HG02588 (cell line): ENCODE measurements at regions not wholly inside any gene's neighbourhood (a gene's known extent, or its start where the extent isn't known, plus 50 kb on each side); places are given as distances from the start of the nearest gene placed in this dataset.

Experiments
- ATAC-seq: cut with Tn5 transposase; IDR thresholded peaks from one replicate; pipeline ENCODE4 v1.9.1; 2021; ENCODE audit warnings: mild to moderate bottlenecking, moderate library complexity; ENCODE audit not compliant: unreplicated experiment

GRCh38 chr2:217256251-217256650 is 396.4 kb upstream of the TNP1 start:
- ATAC-seq: no peak

DNA sequence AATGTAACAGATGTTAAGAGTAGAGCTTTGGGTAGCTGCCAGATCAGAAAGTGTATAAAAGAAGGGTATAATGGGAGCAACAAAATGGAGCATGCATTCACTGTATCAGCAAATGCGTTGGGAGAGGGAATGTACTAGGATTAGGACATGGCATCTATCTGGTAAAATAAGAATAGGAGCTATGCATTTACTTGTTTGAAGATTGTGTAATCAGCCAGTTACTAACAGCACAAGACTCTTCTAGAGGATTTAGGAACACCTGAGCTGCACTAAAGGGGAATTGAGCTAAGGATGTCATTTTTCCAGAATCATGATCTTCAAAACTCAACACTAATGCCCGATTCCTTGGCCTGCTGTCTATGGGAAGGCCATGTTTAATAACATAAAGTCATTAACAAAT is 394.2 kb upstream of the TNP1 start:
- no peak for ATAC-seq

DNA sequence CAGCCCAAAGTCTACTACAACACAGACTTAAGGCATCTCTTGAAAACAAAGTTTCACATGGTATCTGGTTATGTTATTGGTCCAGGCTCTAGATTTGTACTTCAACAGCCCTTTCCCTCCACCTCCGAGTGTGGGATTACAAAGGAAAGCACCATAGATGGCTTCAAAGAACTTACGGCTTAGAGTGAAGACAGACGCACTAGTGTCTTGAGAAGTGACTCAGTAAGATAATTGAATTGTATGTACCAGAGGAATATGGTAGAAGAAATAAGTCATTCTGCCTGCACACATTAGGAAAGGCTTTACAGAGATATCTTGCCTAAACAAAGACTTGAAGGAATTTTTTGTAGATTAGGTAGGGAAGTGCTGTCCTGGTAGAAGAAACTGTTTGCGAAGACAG is 392.3 kb upstream of the TNP1 start:
- no peak for ATAC-seq

- ATAC-seq: no peak
Measured at GRCh38 chr2:217250013-217250524, 390.2 kb upstream of the TNP1 start.

- ATAC-seq: no peak
Measured at GRCh38 chr2:217249121-217250012, 389.5 kb upstream of the TNP1 start.

- ATAC-seq: peak; percentile 89
Measured at GRCh38 chr2:217248312-217248935, 388.6 kb upstream of the TNP1 start.

- ATAC-seq: no peak
Measured at GRCh38 chr2:217247476-217247875, 387.6 kb upstream of the TNP1 start.

DNA sequence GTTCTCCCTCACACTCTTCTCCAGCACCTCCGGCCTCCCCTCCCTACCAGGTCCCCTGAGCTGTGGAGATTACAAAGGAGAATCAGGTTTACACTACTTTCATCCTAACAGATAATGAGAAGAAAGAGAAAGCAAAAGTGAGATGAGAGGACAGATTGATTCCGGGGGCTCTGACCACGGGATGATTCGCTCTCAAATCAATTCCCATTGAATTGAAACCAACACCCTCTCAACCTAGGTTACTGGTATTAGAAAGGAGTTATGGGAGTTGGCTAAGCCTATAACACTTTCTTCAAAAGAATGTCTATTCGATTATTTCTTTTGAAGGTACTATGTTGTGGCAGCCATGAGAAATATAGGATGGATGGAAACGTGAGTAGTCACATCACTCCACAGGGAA is 386.2 kb upstream of the TNP1 start:
- no peak for ATAC-seq

GRCh38 chr2:217244815-217245214 is 385.0 kb upstream of the TNP1 start:
- no peak for ATAC-seq

DNA sequence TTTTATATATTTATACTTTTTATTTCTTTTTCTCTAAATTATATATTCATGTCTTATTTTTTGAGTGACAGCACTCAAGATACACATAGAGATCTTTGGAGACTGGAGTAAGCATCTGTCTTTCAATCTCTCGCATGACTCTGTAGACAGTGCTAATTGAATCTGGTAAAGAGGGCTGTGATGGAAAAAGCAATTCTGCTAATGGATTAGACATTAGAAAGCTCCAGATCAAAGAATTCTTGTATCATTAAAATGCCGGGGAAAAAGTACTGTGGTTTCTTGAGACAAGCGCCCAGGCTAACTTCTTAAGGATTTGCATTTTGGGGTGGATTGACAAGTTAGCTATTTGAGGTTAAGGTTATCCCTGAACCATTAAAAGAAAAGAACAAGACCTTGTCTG is 383.1 kb upstream of the TNP1 start:
- no peak for ATAC-seq

- ATAC-seq: no peak
Measured at GRCh38 chr2:217231724-217232123, 371.9 kb upstream of the TNP1 start.

DNA sequence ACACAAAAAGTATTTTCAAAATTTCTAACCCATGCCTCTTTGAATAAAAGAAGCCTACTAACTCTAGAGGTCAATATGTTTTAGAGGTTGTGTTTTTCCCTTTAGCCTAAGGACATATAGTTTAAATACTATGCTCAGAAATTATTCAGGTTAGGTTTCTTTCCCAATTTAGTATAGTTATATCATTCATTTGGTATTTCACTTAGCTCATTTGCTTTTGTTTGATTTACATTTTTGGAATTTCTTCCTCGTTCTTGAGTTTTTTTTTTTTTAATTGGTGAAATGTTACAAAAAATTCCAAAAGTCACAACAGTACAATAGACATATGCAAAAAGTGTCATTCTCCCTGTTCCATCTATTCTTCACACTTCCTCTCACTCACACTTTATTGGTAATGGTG is 371.3 kb upstream of the TNP1 start:
- ATAC-seq: no peak

DNA sequence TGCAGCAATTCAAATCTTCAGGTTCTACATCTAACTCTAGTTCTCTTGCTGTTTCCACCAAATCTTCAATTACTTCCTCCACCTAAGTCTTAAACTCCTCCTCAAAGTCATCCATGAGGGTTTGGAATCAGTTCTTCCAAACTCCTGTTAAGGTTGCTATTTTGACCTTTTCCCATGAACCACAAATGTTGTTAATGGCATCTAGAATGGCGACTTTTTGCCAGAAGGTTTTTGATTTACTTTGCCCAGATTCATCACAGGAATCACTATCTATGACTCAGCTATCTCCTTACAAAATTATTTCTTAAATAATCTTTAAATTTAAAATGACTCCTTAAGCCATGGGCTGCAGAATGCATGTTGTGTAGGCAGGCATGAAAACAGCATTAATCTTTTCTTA is 368.9 kb upstream of the TNP1 start:
- ATAC-seq: no peak

DNA sequence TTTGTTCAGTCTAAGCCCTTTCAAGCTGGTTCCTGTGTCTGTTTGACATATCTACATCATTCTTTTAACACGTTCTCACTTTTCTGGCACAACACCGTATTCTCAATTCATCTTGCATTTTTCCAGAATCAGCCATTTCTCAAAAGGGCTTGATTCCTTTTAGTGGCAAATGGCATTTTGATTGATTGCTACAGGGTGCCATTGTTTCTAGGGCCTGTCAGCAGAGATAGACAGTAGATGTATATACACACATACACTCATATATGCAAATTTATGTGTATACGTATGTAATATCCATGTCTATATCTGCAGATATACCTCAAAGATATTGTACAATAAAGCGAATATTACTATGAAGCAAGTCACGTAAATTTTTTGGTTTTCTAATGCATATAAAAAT is 367.9 kb upstream of the TNP1 start:
- ATAC-seq: no peak

- no peak for ATAC-seq
Measured at GRCh38 chr2:217225596-217225995, 365.7 kb upstream of the TNP1 start.

DNA sequence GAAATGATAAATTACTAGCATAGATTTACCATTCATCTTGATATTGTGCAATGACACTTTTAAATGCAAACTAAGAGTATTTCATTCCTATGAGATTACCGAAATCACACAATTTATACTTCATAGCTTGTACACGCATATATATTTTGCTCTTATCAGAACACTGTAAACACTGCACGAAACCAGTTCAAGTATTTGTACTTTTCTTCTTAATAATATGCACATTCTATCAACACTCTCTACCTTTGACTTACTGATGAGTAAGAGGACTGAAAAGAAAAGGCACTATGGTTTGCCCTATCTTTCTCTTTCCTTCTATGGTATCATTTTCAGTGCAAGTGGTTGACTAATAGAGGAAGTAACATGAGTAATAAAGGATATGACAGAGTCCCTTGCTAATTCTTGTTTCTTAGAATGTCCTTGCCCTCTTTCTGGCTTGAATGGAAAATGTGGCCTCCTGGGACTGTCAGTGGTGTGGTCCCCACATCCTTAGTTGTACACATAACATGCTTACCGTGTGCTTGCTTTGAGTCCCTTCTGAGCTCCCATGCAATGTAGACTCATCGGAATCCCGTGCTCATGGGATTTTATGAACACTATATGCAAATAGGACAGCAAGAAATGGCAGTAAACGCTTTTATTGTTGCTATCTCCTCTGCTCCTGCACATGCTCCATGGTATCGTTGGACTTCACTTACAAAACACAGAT is 363.5 kb upstream of the TNP1 start:
- peak; percentile 84 for ATAC-seq

GRCh38 chr2:217222309-217222910 is 362.5 kb upstream of the TNP1 start:
- ATAC-seq: no peak

- no peak for ATAC-seq
Measured at GRCh38 chr2:217220228-217221013, 360.6 kb upstream of the TNP1 start.

DNA sequence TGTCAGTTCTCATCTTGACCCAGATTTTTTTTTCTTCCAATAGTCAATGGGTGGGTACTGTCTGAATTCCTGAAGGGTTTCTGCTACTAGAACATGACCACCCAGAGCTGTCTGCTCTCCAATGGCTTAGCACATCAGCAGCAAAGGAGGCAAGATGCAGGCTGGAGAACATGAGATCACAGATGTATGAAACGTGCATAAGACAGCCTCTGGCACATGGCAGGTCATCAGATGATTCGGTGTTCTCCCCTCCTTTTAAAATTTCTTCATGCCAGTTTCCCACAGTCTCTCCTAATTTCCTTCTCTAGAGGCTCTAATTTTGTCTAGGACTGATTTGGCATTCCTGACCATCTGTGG is 359.3 kb upstream of the TNP1 start:
- no peak for ATAC-seq
